IPS DF 19.7 (cell line): ENCODE measurements at regions not wholly inside any gene's neighbourhood (a gene's known extent, or its start where the extent isn't known, plus 50 kb on each side); places are given as distances from the start of the nearest gene placed in this dataset.

ENCODE experiments used
- DNase-seq: peaks from one replicate; pipeline ENCODE4 v3.0.0-alpha.2; 2013; ENCODE audit warnings: low read depth, low spot score

DNA sequence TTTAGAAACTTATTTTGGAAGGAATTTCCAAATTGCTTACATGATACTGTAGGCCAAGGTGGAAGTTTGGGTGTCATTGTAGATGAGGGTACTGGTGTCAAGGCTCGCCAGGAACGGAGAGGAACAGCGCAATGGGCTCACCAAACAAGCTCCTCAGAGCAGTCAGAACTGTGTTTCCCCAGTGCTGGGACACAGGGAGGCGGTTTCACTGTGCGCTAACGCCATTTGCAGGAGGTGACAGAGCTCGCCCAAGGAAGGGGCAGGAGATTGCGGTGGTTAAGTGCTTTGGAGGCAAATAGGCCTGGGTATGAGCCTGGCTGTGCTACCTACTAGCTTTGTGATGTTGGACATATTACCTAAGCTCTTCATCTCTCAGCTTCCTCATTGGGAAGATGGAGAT, 57.3 kb downstream of the HHEX start:
- no peak for DNase-seq

DNA sequence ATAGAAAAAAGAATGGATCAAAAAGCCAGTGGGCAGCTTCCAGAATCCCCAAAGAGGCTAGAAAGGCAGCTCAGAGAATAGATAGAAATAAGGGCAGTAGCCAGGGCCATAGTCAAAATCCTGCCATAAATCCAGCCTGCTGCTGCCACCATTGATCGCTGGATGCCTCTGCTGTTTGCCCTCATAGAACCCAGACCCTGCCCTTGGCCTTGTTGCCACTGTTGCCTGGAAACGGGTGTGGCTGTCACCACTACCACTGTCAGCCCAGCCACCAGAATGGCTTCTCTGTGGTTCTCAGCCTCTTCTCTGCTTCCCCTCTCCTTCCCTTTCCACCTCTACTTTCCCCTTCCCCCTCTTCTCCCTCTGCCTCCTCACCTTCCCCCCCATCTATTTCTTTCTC, 57.8 kb downstream of the HHEX start:
- no peak for DNase-seq

DNA sequence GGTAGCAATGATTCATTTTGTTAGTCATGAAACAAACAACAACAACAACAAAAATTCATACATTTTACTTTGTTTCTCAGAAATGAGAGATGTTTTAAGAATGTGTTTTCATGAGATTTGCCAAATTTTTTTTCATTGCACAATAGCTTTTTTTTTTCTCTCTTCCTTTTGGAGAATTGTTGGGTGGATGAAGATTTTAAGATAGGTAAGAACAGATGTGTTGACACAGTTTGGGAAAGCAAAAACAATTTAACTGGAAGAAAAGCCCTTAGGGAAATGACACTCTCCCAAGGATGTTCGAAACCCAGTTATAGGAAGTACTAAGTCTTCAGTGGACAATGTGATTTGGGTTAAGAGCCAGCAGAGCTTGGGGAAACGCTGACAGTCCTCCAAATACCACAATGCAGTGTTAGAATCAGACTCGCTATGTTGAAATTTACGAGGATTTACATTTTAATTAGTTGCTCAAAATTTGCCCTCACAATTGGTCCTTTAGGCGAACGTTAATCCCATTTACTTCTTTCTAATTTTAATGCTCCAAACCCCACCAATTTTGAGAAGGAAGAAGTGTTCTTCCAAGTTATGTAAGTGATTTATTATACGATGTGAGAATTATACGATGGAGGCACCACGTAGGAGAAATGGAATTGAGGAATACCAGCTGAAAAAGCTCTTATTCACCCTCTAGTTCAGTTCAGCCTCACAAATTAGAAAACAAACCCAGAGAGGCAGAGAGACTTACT, 61.2 kb downstream of the HHEX start:
- no peak for DNase-seq

DNA sequence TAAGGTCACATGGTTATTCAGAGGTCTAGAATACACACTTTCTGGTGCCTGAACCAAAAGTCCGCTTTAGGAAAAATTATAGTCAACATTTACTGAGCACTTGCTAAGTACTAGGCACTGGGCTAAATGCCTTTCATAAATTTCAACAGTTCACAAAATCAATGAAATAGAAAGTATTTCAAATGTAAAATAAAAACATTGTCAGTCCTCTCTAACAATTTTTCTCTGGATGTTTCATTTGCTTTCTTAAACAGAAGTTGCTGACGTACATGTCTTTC, 61.7 kb downstream of the HHEX start:
- DNase-seq: no peak

DNA sequence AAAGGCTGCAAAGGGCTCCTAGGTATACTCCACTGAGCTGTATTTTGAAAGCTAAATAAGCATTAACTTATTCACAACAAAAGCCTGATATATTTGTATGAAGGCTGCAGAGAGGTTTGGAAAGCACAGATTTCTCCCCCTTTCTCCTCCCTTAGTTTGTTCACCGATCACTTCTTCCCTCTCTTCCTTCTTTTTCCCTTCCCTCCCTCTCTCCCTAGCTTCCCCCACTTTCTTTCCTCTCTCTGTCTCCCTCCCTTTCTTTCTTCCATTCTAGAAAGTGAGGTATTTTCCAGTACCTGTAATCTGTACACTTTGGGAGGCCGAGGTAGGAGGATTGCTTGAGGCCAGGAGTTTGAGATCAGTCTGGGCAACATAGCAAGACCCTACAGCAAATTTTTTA, 62.1 kb downstream of the HHEX start:
- DNase-seq: no peak

DNA sequence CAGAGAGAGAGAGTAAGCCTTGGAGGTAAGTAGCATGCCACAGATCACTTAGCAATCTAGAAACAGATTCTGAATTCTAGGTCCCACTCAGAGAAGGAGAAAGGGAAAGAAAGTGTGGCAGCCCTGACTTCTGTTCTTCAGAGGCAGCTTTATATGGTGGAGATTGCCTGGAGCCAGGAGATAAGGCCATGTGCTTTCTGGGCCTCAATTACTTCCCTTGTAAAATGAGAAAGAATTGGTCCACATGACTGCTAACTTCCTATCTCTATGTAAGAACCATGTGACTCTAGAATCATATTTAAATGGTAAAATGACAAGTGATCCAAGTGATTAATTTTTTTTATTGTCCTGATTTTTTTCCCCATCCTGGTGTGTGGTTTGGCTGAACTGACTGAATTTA, 64.1 kb downstream of the HHEX start:
- no peak for DNase-seq

DNA sequence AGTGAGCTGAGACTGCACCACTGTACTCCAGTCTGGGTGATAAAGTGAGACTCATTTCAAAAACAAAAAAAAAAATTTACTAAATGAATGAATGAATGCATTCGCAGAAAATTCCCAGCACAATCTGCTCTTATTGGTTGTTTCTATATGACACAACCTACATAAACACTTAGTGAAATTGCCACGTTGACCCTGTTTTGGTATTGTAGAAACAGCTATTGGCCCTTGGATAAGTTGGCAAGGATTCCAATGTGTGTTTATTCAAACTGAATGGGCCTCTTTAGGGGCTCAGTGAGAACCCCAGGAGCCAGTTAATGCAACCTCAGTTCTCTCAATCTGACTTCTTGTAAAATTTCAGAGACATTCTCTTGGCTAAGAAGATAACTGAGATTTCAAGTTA, 66.0 kb downstream of the HHEX start:
- DNase-seq: no peak

DNA sequence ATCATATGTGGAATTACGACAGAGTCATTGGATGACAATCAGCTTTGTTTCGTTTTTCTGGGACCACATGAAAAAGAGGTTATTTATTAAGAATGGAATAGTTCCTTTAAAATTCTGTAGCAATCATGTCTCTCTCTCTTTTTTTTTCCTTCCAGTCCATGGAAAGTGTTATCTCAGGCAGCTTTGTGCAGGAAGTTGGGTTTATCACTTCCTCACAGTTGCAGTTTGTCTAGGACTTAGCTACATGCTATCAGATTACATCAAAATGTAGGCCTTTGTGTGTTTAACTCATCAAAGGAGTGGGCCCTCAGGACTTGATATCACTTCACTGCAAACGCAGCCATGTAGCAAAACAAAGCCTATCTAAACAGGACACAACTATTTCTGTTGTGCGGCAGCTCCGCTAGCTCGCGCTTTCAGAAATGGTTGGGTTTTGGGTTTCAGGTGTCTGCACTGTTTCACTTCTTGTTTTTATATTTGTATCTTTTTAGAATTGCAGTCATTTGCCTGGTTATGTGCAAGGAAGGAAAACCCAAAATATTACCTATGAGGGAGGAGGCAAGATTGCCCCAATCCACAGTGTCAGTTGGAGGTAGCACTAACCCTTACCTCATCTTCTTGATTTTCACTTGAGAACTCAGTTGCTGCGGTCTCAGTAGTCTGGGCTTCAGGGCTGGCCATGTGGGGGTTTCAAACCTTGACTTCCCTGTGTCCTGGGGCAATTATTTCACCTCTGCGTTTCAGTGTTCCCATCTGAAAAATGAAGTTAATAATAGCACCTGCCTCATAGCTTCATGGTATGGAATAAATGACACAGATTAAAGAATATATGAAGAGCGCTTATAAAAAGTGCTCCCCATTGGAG, 66.7 kb downstream of the HHEX start:
- no peak for DNase-seq

DNA sequence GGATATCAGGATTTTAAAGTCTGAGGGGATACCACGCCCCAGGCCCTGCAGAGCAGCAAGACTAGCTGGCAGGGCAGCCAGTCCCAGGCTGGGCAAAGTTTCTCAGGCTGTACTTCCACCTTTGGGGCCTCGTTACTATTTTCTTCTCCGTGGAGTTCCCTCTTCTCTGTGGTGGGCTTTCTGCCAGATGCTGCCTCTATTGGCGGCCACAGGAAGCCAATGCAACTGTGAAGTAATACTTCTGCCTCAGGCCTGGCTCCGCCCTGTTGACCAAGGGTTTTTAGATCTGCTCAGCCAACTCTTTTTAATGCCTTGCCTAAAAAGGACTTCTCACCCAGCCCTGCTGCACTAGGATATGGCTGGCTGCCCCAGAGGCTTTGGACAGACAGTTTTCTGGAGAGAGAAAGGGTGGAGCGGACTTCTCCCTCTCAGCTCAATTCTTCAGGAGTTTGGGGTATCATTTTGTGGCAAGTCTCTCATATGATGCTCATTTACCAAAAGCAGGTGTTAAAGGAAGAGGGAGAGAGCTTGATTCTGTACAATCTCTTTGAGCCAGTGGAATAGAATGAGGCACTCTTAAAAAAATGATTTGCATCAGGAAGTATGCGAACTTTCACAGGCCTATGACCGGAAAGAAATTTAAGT, 67.4 kb downstream of the HHEX start:
- DNase-seq: peak; percentile 15

DNA sequence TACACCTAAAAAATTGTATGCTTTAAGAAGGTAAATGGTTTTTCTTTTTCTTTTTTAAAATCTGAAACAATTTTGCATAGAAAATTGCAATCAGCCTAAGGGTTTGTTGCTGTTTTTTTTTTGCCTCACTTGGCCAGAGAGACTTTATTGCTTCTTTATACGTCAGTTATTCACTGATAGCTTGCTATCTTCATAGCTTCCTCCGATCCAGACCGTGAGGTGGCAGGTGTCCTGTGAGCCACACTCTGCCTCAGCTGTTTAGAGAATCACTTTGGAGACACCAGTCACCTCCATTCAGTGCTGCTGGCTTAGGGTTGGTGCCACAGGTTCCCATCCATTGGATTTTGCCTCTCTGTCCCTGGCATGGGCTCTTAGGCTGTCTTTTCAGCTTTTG, 68.0 kb downstream of the HHEX start:
- DNase-seq: no peak

DNA sequence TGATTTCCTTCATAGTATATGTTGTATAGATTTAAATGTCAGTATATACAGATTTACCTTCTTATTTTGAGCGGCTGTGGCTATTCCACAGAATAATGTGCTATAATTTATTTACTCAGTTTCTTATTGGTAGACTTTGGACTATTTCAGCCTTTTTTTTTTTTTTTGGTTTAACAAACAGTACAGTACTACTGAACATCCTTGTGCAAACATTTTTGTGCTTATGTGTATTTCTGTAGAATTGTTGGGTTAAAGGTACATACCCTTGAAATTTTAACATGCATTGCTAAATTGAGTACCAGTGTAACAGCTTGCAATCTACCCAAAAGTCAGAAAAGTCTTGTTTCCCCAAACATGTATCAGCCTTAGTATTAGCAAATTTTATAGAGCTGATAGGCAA, 68.8 kb downstream of the HHEX start:
- DNase-seq: no peak

DNA sequence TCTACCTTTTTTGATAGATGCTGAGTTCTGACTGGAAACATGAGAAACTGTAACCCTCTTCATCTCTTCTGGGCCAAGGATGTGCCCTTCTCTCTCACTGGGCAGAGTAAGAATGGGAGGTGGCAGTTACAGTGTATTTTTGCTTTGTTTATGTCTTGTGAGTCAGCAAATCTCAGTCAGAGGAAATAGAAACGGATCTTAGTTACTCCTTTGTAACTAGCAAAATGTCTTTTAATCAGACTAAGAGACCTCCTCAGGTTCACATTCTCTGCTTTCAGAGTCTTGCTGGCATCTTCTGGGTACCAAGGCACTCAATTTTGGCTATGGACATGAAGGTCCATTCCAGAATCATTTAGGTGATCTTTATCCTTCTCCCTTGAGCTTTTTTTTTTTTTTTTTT, 70.9 kb downstream of the HHEX start:
- DNase-seq: no peak

DNA sequence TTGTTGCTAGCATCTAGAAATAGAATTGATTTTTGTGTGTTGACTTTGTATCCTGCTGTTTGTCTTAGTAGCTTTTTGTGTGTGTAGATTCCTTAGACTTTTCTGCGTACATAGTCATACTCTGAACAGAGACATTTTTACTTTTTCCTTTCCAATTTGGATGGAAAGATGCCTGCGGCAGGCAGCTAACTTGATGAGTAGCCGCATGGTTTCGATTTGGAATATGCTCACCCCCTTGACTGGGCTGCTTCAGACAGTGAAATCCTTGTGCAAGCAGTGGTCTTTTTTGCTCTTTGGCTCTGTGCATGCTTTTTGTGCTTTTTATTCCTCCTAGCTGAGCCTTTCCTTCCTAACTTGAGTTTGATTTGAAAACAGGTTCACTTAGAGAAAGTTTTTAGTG, 71.8 kb downstream of the HHEX start:
- DNase-seq: no peak

DNA sequence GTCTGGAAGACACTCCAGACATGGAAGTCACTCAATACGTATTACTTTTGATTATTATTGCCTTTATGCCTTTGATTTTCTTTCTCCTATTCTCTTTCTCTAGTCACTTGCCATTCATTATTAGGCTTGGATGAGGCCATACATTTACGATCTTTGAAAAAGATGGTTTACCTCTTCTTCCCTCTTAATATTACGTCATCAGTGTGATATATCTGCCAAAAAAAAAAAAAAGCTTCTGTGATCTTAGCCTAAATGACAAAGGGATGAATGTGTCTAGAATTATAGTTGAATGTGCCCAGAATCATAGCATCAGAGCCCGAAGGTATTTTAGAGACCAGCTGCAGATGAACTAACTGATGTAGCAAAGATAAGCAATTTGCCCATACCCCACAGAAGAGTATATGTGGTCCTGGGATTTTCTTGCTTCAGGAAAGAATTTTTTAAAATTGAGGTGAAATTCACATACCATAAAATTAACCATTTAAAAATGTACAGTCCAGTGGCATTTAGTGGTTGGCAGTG, 73.9 kb downstream of the HHEX start:
- DNase-seq: no peak

DNA sequence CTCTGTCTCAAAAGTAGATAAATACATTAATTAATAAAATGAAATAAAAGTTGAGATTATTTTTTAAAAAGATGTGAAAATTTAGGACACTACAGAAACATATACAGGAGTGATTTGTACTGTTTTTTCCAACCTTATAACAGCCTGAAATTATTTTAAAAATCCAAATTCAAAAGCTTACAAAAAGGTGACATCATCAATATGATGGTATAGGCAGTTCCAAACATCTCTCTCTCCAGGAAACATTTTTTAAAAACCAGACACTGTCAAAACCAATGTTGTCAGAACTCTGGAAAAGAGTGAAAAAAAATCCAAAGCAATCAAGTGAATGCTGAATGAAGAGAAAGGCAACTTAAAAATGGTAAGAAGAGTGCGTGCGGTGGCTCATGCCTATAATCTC, 76.7 kb downstream of the HHEX start:
- no peak for DNase-seq

DNA sequence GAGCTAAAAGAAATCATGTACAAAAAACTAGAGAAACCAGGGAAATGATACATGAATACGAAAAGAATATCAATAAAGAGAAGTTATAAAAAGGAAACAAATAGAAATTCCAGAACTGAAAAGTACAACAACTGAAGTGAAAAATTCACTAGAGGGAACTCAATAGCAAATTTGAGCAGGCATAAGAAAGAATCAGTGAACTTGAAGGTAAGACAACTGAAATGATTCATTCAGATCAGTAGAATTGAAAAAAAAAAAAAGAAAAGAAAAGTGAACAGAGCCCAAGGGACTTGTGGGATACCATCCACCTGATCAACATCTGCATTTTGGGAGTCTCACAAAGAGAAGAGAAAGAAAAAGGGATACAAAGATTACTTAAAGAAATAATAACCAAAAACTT, 78.3 kb downstream of the HHEX start:
- DNase-seq: no peak

DNA sequence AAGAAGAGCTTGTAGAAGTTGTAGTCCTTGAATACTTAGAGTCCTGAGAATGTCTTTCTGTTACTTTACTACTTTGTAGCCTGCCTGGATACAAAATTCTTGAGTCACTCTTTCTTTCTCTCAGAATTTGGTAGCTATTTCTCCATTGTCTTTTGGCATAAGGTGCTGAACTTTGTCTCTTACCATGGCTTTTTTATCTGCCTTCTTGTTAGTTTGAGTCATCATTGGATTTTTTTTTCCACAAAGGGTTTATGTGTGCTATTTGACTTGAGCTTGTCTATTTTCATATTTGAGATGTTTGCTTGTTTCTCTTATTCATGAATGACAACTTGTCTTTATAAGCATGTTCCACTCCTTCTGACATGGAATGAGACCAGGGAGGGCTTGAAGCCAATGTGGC, 74.5 kb upstream of the EXOC6 start:
- DNase-seq: no peak

DNA sequence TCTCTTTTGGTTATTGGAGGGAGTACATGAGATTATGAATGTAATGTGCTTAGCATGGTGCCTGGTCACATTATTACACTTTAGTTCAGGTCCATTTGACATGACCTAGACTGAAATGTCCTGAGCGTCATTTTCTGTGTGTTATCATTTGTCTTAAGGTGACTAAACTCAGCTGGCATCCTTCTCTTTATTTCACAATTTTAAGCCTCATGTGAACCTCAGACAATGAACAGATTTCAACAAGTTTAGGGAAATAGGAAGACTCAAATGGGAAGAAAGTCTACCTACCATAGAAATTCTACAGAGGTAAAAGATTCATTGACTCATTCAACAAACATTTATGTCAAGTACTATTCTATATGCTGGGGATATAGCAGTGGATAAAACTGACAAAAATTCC, 70.2 kb upstream of the EXOC6 start:
- DNase-seq: no peak

DNA sequence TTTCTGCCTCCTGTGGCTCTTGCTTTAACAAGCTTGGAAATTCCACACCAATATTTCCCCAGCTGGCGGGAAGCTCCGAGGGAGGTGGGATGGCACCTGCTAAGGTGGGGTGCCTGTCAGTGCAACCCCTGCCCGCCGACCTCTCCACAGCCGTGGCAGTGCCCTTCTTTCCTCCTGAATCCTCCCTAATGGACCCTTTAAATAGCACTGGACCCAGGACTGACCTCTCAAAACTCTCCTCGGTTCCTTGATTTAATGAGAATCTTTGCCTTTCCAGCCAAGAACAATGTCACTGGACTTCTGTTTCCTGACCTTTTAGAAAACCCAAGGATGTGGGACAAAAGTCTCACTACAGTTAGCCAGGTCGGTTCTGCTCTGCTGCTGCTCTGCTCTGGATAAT, 63.2 kb upstream of the EXOC6 start:
- DNase-seq: no peak

DNA sequence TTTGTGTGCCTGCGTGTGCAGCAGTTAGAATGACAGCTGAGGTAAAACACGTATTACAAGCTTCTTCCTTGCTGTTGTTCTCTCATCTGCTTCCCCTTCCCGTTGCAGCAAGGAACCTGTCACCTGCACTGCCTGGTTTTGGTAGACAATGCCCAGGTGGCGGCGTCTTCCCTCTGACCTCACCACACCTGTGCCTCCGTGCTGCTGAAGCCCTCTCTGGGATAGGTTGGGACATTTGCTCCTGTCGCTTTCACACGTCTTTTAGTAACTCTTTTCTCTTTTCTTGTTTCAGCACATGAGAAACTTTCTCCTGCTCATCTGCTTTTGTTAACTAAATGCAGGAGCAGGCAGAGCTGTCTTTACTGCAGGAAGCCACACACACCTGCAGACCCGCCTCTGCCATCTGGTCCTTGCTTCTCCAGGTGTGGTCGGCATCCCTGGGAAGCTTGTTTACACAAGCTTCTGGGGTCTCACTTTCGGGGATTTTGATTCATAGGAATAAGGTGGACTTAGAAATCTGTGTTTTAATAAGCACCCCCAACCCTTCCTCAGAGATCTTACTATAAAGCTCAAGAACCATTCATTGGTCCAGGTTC, 60.7 kb upstream of the EXOC6 start:
- DNase-seq: no peak

DNA sequence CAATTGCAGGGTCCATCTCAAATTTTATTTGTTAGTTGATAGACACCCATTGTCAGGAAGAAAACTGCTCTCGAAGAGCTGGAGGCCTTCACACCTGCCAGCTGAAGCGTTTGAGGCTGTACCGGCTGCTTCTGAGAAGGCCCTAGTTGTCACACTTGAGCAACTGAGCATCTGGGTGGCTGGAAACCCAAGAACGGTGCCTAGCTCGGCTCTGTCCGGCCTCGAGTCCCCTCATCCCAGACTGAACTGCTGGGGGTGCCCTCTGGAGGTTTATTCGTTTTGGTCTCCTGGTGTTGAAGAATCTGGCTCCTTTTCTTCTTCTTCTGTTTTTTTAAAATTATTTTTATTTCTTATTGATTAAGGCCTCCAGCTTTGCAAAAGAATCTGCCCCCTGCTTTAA, 59.3 kb upstream of the EXOC6 start:
- no peak for DNase-seq

DNA sequence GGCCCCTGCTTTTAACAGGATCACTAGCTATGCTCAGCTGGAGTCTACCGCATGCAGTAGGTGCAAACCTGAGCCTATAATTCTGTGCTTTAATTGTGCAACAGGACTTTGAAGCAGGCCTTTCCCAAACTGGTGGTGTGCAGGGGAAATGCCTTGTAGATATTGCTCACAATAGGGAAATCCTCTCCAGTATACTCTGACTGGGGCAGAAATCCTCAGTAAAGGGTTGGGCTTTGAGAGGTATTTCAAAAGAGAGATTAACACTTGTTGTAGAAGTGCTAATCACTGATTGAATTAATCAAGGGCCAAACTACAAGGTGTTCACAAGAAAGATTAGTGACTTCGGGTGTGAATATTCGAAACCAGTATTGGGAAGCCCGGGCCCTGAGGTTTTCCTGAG, 58.5 kb upstream of the EXOC6 start:
- no peak for DNase-seq
